Ovary (tissue), 7 donors: ENCODE measurements at regions not wholly inside any gene's neighbourhood (a gene's known extent, or its start where the extent isn't known, plus 50 kb on each side); places are given as distances from the start of the nearest gene placed in this dataset.

ENCODE experiments used
- DNase-seq, 5 donors: peaks; one replicate each; pipeline ENCODE4 v3.0.0-alpha.2; 2019 to 2020
- H3K27ac ChIP-seq, 2 donors: fragments of 200-600 bp; one replicate each; pipeline versions ENCODE4 v1.5.1 to v1.8.0; 2019 to 2022
- H3K27me3 ChIP-seq: fragments of 200-600 bp; one replicate; pipeline ENCODE4 v1.8.0; 2022
- H3K36me3 ChIP-seq: fragments of 200-600 bp; sonication (generic); one replicate; pipeline ENCODE4 v1.5.1; 2019
- H3K4me1 ChIP-seq: one replicate; pipeline ENCODE4 v1.8.1; 2013; ENCODE audit warnings: mild to moderate bottlenecking, moderate library complexity; ENCODE audit not compliant: insufficient read depth
- H3K4me3 ChIP-seq: fragments of 200-600 bp; sonication (generic); one replicate; pipeline ENCODE4 v1.5.1; 2017
- H3K9me3 ChIP-seq, 2 donors: fragments of 200-600 bp in 1 of 2; sonication (generic) in 1 of 2; one replicate each; pipeline versions ENCODE4 v1.5.1 to v1.8.1; 2013 to 2019; ENCODE audit warnings: mild to moderate bottlenecking in 1 of 2, moderate library complexity in 1 of 2
- CTCF ChIP-seq, 3 donors: fragments of 450-650 bp in 2 of 3; fragments of 200-600 bp in 1 of 3; IDR thresholded peaks; one replicate each; pipeline versions ENCODE4 v1.5.1 to v1.8.0; 2016 to 2022; ENCODE audit warnings: antibody characterized with exemption in 3 of 3, mild to moderate bottlenecking in 1 of 3
- EP300 ChIP-seq: sonication (generic); formaldehyde crosslinking; IDR thresholded peaks from one replicate; pipeline ENCODE4 v1.6.1; 2017; ENCODE audit warnings: antibody characterized with exemption
- POLR2A ChIP-seq: fragments of 450-650 bp; IDR thresholded peaks from one replicate; pipeline ENCODE4 v1.6.1; 2017; ENCODE audit warnings: antibody characterized with exemption, mild to moderate bottlenecking, moderate library complexity
- WGBS, 3 donors: extraction: QIAGEN DNeasy Blood & Tissue Kit in 1 of 3; methylation state at CpG; one replicate each; pipeline versions ENCODE4 v1.1.5 to v1.1.7; 2013 to 2017; 5-methylcytosine and 5-hydroxymethylcytosine counted together
- intact Hi-C, 4 donors: fragments of 100-400 bp; cut with DNase I; formaldehyde crosslinking; loops; one replicate each; pipeline versions ENCODE4 v1.11.0 to v1.15.1; 2022 to 2023
- donor health status: DM: no; HTN: no; CAD: no; lungs with moderate emphysema.
- donor health status: DM: no; HTN: no; CAD: no.
- donor health status: Bipolar disorder and iron deficiency.
- donor health status: DM: no; HTN: no; CAD: no.
- donor health status: DM: yes; HTN: yes; CAD: no.

GRCh38 chr1:50332941-50333594 lies 90.2 kb downstream of the DMRTA2 start:
- no peaks in the 10 kb centered on the region for H3K9me3 ChIP-seq
- TF ChIP-seq EP300: no peak
- peak; percentile 48 to 56 (median 50) for TF ChIP-seq CTCF (IDR thresholded peaks at IDR 0.05)
- TF ChIP-seq POLR2A: no peak
- intact Hi-C loops: no loop called here
- no peaks in the 10 kb centered on the region for H3K27me3 ChIP-seq
- 1 to 3% (median 2%) methylated on average over 32 to 56 of the region's 56 CpGs for WGBS, 3 donors
- peak; percentile 28 to 69 (median 63) for DNase-seq
- no peak overlapping the region for H3K27ac ChIP-seq
- no peaks in the 10 kb centered on the region for H3K36me3 ChIP-seq
- H3K4me1 ChIP-seq: peaks cover 5% of the 10 kb centered on the region
- H3K4me3 ChIP-seq: peak overlapping the region; percentile 24

- Histone ChIP-seq H3K4me1 (peaks cover 5% of the 10 kb centered on the region), H3K27me3 (no peaks in the 10 kb centered on the region), H3K4me3 (no peak overlapping the region), H3K9me3 (no peaks in the 10 kb centered on the region), H3K27ac (no peak overlapping the region), H3K36me3 (no peaks in the 10 kb centered on the region)
- TF ChIP-seq EP300 (no peak), CTCF (IDR thresholded peaks at IDR 0.05) (no peak), POLR2A (no peak)
- DNase-seq: no peak
- intact Hi-C loops: no loop called here
- 56 to 66% (median 62%) methylated on average over 4 of the region's 4 CpGs for WGBS, 3 donors
Observed at GRCh38 chr1:50329332-50329932, 93.8 kb downstream of the DMRTA2 start.

GRCh38 chr1:50328552-50328951 lies 94.7 kb downstream of the DMRTA2 start:
- 40 to 48% (median 45%) methylated on average over 4 of the region's 4 CpGs for WGBS, 3 donors
- H3K27ac ChIP-seq: no peak overlapping the region
- TF ChIP-seq POLR2A (no peak), EP300 (no peak), CTCF (IDR thresholded peaks at IDR 0.05) (no peak)
- H3K4me3 ChIP-seq: no peak overlapping the region
- intact Hi-C loops: no loop called here
- no peaks in the 10 kb centered on the region for H3K27me3 ChIP-seq
- H3K4me1 ChIP-seq: peaks cover 5% of the 10 kb centered on the region
- H3K36me3 ChIP-seq: no peaks in the 10 kb centered on the region
- no peak for DNase-seq
- H3K9me3 ChIP-seq: no peaks in the 10 kb centered on the region

- WGBS, 3 donors: 90 to 94% (median 92%) methylated on average over 17 of the region's 17 CpGs
- H3K36me3 ChIP-seq: no peaks in the 10 kb centered on the region
- no peak overlapping the region for H3K27ac ChIP-seq
- no peak for DNase-seq
- no peaks in the 10 kb centered on the region for H3K27me3 ChIP-seq
- H3K4me1 ChIP-seq: no peaks in the 10 kb centered on the region
- H3K9me3 ChIP-seq: no peaks in the 10 kb centered on the region
- intact Hi-C loops: no loop called here
- TF ChIP-seq EP300: no peak
- no peak for TF ChIP-seq CTCF (IDR thresholded peaks at IDR 0.05)
- no peak for TF ChIP-seq POLR2A
- no peak overlapping the region for H3K4me3 ChIP-seq
Observed at GRCh38 chr1:50326026-50326425, 97.2 kb downstream of the DMRTA2 start.
